PC-3 (cell line): ENCODE measurements at regions not wholly inside any gene's neighbourhood (a gene's known extent, or its start where the extent isn't known, plus 50 kb on each side); places are given as distances from the start of the nearest gene placed in this dataset.

Experiments
- ATAC-seq: fragments of 200-7000 bp; cut with Tn5 transposase; 2 replicates; pipeline ENCODE4 v1.9.1; 2020; ENCODE audit warnings: mild to moderate bottlenecking, moderate library complexity
- BruUV-seq: library from RNA; stranded (reverse); fragments of 400-500 nt; replicated peaks from 2 replicates; lab custom pipeline; 2021; lab: Mats Ljungman, UMichigan
- CTCF ChIA-PET: fragments of 300-600 bp; sonication (Branson Sonifier 250); formaldehyde crosslinking; loops from one replicate; lab custom pipeline; 2022; ENCODE audit warnings: antibody characterized with exemption; lab: Charles Lee
- POLR2A ChIA-PET: fragments of 300-600 bp; sonication (Branson Sonifier 250); formaldehyde crosslinking; loops from one replicate; lab custom pipeline; 2022; ENCODE audit warnings: antibody characterized with exemption; ENCODE audit not compliant: unreplicated experiment; lab: Charles Lee
- DNase-seq: peaks from one replicate; pipeline ENCODE4 v3.0.0-alpha.2; 2015
- H2AFZ ChIP-seq: fragments of 300-600 bp; sonication (generic); 2 replicates; pipeline ENCODE4 v1.6.0; 2016; ENCODE audit warnings: antibody characterized with exemption, low read length
- H3F3A ChIP-seq: fragments of 300-600 bp; sonication (generic); one replicate; pipeline ENCODE4 v1.6.0; 2017; ENCODE audit warnings: antibody characterized with exemption, low read length, control low read depth, mild to moderate bottlenecking; ENCODE audit not compliant: unreplicated experiment
- H3K27ac ChIP-seq: fragments of 300-600 bp; sonication (generic); 2 replicates; pipeline ENCODE4 v1.5.1; 2016; ENCODE audit warnings: mild to moderate bottlenecking, low read length
- H3K27me3 ChIP-seq: fragments of 300-600 bp; sonication (generic); 2 replicates; pipeline ENCODE4 v1.6.1; 2016; ENCODE audit warnings: low read length, mixed read lengths
- H3K36me3 ChIP-seq: fragments of 300-600 bp; sonication (generic); 2 replicates; pipeline ENCODE4 v1.6.1; 2016; ENCODE audit warnings: low read depth, mixed run types, low read length, mixed read lengths
- H3K4me1 ChIP-seq: fragments of 300-600 bp; sonication (generic); 2 replicates; pipeline ENCODE4 v1.5.1; 2016; ENCODE audit warnings: low read length; ENCODE audit not compliant: insufficient read depth
- H3K4me2 ChIP-seq: fragments of 300-600 bp; sonication (generic); 2 replicates; pipeline ENCODE4 v1.6.0; 2016; ENCODE audit warnings: low read length
- H3K4me3 ChIP-seq: fragments of 300-600 bp; sonication (generic); 2 replicates; pipeline ENCODE4 v1.5.1; 2016; ENCODE audit warnings: mild to moderate bottlenecking, low read length, mixed read lengths
- H3K79me2 ChIP-seq: fragments of 300-600 bp; sonication (generic); 2 replicates; pipeline ENCODE4 v1.6.1; 2017; ENCODE audit warnings: low read length, mixed read lengths
- H3K9ac ChIP-seq: fragments of 300-600 bp; sonication (generic); 2 replicates; pipeline ENCODE4 v1.6.0; 2016; ENCODE audit warnings: mild to moderate bottlenecking, low read length
- H3K9me2 ChIP-seq: fragments of 300-600 bp; sonication (generic); replicated peaks from 2 replicates; pipeline ENCODE4 v1.6.1; 2016; ENCODE audit warnings: mixed run types, low read length, mixed read lengths
- H3K9me3 ChIP-seq: fragments of 300-600 bp; sonication (generic); 2 replicates; pipeline ENCODE4 v1.6.1; 2016; ENCODE audit warnings: low read length, mixed read lengths
- H4K20me1 ChIP-seq: fragments of 300-600 bp; sonication (generic); 2 replicates; pipeline ENCODE4 v1.6.1; 2016; ENCODE audit warnings: low read length, mixed read lengths
- EZH2 ChIP-seq: fragments of 300-600 bp; sonication (generic); IDR thresholded peaks from one replicate; pipeline ENCODE4 v1.6.1; 2017; ENCODE audit warnings: antibody characterized with exemption, mild to moderate bottlenecking, low read length; ENCODE audit not compliant: unreplicated experiment
- EZH2phosphoT487 ChIP-seq: fragments of 300-600 bp; sonication (generic); IDR thresholded peaks from 2 replicates; pipeline ENCODE4 v1.6.1; 2018; ENCODE audit warnings: mild to moderate bottlenecking, antibody characterized with exemption, low read length, borderline replicate concordance
- intact Hi-C: fragments of 100-400 bp; cut with micrococcal nuclease; formaldehyde crosslinking; loops from 2 replicates; pipeline ENCODE4 v1.9.0; 2023
- TF ChIP-seq, protein P1 (sequence below): fragments of 300-600 bp; sonication (generic); conservative IDR thresholded peaks from 2 replicates; pipeline ENCODE4 v1.5.1; 2017; ENCODE audit warnings: antibody characterized with exemption, low read depth, mild to moderate bottlenecking, low read length

GRCh38 chr10:81514811-81515210, 360.2 kb upstream of the NRG3 start:
- H3K36me3 ChIP-seq: no peaks in the 10 kb centered on the region
- no peaks in the 10 kb centered on the region for H3K4me1 ChIP-seq
- CTCF ChIA-PET: no interaction called here
- TF ChIP-seq, protein P1, sequence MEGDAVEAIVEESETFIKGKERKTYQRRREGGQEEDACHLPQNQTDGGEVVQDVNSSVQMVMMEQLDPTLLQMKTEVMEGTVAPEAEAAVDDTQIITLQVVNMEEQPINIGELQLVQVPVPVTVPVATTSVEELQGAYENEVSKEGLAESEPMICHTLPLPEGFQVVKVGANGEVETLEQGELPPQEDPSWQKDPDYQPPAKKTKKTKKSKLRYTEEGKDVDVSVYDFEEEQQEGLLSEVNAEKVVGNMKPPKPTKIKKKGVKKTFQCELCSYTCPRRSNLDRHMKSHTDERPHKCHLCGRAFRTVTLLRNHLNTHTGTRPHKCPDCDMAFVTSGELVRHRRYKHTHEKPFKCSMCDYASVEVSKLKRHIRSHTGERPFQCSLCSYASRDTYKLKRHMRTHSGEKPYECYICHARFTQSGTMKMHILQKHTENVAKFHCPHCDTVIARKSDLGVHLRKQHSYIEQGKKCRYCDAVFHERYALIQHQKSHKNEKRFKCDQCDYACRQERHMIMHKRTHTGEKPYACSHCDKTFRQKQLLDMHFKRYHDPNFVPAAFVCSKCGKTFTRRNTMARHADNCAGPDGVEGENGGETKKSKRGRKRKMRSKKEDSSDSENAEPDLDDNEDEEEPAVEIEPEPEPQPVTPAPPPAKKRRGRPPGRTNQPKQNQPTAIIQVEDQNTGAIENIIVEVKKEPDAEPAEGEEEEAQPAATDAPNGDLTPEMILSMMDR: no peak
- TF ChIP-seq EZH2phosphoT487 (no peak), EZH2 (no peak)
- DNase-seq: no peak
- POLR2A ChIA-PET: no interaction called here
- H3K4me3 ChIP-seq: no peak overlapping the region
- H3K27me3 ChIP-seq: no peaks in the 10 kb centered on the region
- intact Hi-C loops: no loop called here
- H3K9ac ChIP-seq: no peak overlapping the region
- H4K20me1 ChIP-seq: no peaks in the 10 kb centered on the region
- H2AFZ ChIP-seq: no peak overlapping the region
- no peak for ATAC-seq
- no peaks in the 10 kb centered on the region for H3K9me3 ChIP-seq
- no peaks in the 10 kb centered on the region for H3K79me2 ChIP-seq
- BruUV-seq: no TSS peak
- H3K9me2 ChIP-seq: no peaks in the 10 kb centered on the region
- no peaks in the 10 kb centered on the region for H3F3A ChIP-seq
- H3K4me2 ChIP-seq: no peak overlapping the region
- no peak overlapping the region for H3K27ac ChIP-seq

GRCh38 chr10:81520688-81521087, 354.3 kb upstream of the NRG3 start:
- DNase-seq (no peak), ATAC-seq (no peak)
- Histone ChIP-seq H3K4me2 (no peak overlapping the region), H2AFZ (no peak overlapping the region), H4K20me1 (no peaks in the 10 kb centered on the region), H3K36me3 (no peaks in the 10 kb centered on the region), H3K27me3 (no peaks in the 10 kb centered on the region), H3K79me2 (no peaks in the 10 kb centered on the region), H3K9me2 (no peaks in the 10 kb centered on the region), H3K9ac (no peak overlapping the region), H3K9me3 (0 out of 2 replicates have a peak, but pooled peaks cover 3% of the 10 kb centered on the region), H3K27ac (no peak overlapping the region), H3K4me1 (no peaks in the 10 kb centered on the region), H3K4me3 (no peak overlapping the region), H3F3A (no peaks in the 10 kb centered on the region)
- ChIA-PET POLR2A (no interaction called here), CTCF (no interaction called here)
- intact Hi-C loops: no loop called here
- TF ChIP-seq EZH2 (no peak), EZH2phosphoT487 (no peak)
- TF ChIP-seq, protein P1: no peak
- BruUV-seq: no TSS peak

GRCh38 chr10:81524467-81524866, 350.5 kb upstream of the NRG3 start:
- Histone ChIP-seq H3K36me3 (no peaks in the 10 kb centered on the region), H3K4me1 (no peaks in the 10 kb centered on the region), H3K9me2 (no peaks in the 10 kb centered on the region), H3K27me3 (no peaks in the 10 kb centered on the region), H3K27ac (no peak overlapping the region), H3K9me3 (0 out of 2 replicates have a peak, but pooled peaks cover 3% of the 10 kb centered on the region), H3K79me2 (no peaks in the 10 kb centered on the region), H3K9ac (no peak overlapping the region), H3K4me3 (no peak overlapping the region), H3K4me2 (no peak overlapping the region), H3F3A (no peaks in the 10 kb centered on the region), H2AFZ (no peak overlapping the region), H4K20me1 (no peaks in the 10 kb centered on the region)
- ChIA-PET POLR2A (no interaction called here), CTCF (no interaction called here)
- intact Hi-C loops: no loop called here
- no TSS peak for BruUV-seq
- no peak for ATAC-seq
- TF ChIP-seq, protein P1: no peak
- TF ChIP-seq EZH2: no peak
- no peak for DNase-seq
